ENCODE measurements at regions not wholly inside any gene's neighbourhood (a gene's known extent, or its start where the extent isn't known, plus 50 kb on each side); places are given as distances from the start of the nearest gene placed in this dataset.

GRCh38 chr15:61483599-61483998, 254.5 kb upstream of the RORA start:
- Histone ChIP-seq H3K79me2 (ENCODE audit: control insufficient read depth, insufficient read depth, low read length) (no peaks in the 10 kb centered on the region), H3K4me1 (ENCODE audit: control insufficient read depth, insufficient read depth, low read length) (no peaks in the 10 kb centered on the region), H3K4me2 (ENCODE audit: control insufficient read depth, insufficient read depth) (no peak overlapping the region), H3K27ac (ENCODE audit: control insufficient read depth, insufficient read depth) (no peak overlapping the region), H3K4me3 (no peak overlapping the region), H3K9ac (ENCODE audit: control insufficient read depth, insufficient read depth, low read length) (no peak overlapping the region), H4K20me1 (ENCODE audit: control insufficient read depth, insufficient read depth) (no peaks in the 10 kb centered on the region), H3K27me3 (replicated peaks in 1 of 2; ENCODE audit: control insufficient read depth in 2 of 2, insufficient read depth in 2 of 2, low read length in 1 of 2) (peaks cover 0 to 4% of the 10 kb centered on the region in 2 experiments; a peak in 1 of 4 replicates), H2AFZ (ENCODE audit: control insufficient read depth, low read depth, low read length) (no peak overlapping the region), H3K9me3 (replicated peaks; ENCODE audit: control insufficient read depth, insufficient read depth, low read length) (no peaks in the 10 kb centered on the region), H3K36me3 (ENCODE audit: control insufficient read depth in 2 of 2, insufficient read depth in 2 of 2, low read length in 1 of 2) (no peaks in the 10 kb centered on the region)
- no peak for ATAC-seq
- in situ Hi-C loops (cut with MboI) (no loop called here), intact Hi-C loops (cut with micrococcal nuclease; ENCODE audit: unreplicated experiment) (no loop called here)
- 44% methylated on average over 5 of the region's 6 CpGs for WGBS (ENCODE audit: insufficient coverage, insufficient replicate concordance, low lambda C conversion rate, missing lambda C conversion rate)
- DNase-seq (ENCODE audit: low read depth, low spot score): no peak
- no peak for FAIRE-seq
- SMC1A ChIA-PET (ENCODE audit: uncharacterized antibody, unreplicated experiment): no interaction called here
- BruUV-seq (replicated peaks): no TSS peak
- POLR2A ChIA-PET: no interaction called here
- CTCF ChIA-PET: no interaction called here
- RAD21 ChIA-PET (ENCODE audit: unreplicated experiment): no interaction called here
- no peak for TF ChIP-seq PML (IDR thresholded peaks at IDR 0.05; ENCODE audit: low read length)
- no peak for TF ChIP-seq ZNF622 (IDR thresholded peaks at IDR 0.05)
- TF ChIP-seq CHD4 (IDR thresholded peaks at IDR 0.05): no peak
- TF ChIP-seq ATF2 (IDR thresholded peaks at IDR 0.05; ENCODE audit: low read length): no peak
- no peak for TF ChIP-seq BCL11A (IDR thresholded peaks at IDR 0.05; ENCODE audit: low read depth, low read length)
- no peak for TF ChIP-seq BRCA1 (IDR thresholded peaks at IDR 0.05; ENCODE audit: low read depth, low read length)
- TF ChIP-seq NKRF (conservative IDR thresholded peaks at IDR 0.05): no peak
- no peak for TF ChIP-seq ZBTB11 (CRISPR knock-in tag; IDR thresholded peaks at IDR 0.05)
- no peak for TF ChIP-seq SMAD5 (IDR thresholded peaks at IDR 0.05; ENCODE audit: low read depth)
- TF ChIP-seq POU2F2 (IDR thresholded peaks at IDR 0.05; ENCODE audit: borderline replicate concordance, low read depth, low read length): no peak
- no peak for TF ChIP-seq BCL3 (IDR thresholded peaks at IDR 0.05; ENCODE audit: borderline replicate concordance, insufficient read depth, low read depth, low read length, poor library complexity, severe bottlenecking)
- TF ChIP-seq STAT1 (conservative IDR thresholded peaks at IDR 0.05): no peak
- no peak for TF ChIP-seq POLR2A (IDR thresholded peaks at IDR 0.05; ENCODE audit: low read depth, low read length)
- TF ChIP-seq TARDBP (IDR thresholded peaks at IDR 0.05; ENCODE audit: borderline replicate concordance): no peak
- no peak for TF ChIP-seq NR2C2 (IDR thresholded peaks at IDR 0.05; ENCODE audit: borderline replicate concordance, control insufficient read depth, insufficient read length, low read depth)
- TF ChIP-seq KAT2A (conservative IDR thresholded peaks at IDR 0.05; ENCODE audit: control insufficient read depth, low read depth, low read length): no peak
